Chondrocyte (in vitro differentiated cells): ENCODE measurements at regions not wholly inside any gene's neighbourhood (a gene's known extent, or its start where the extent isn't known, plus 50 kb on each side); places are given as distances from the start of the nearest gene placed in this dataset.

Experiments used
- DNase-seq: peaks from one replicate; pipeline ENCODE4 v3.0.0; 2021; ENCODE audit warnings: mixed read lengths, low spot score
- H3K27ac Mint-ChIP-seq: one replicate; pipeline ENCODE4 v1.8.0; 2021; ENCODE audit warnings: mild to moderate bottlenecking, moderate library complexity, mixed read lengths; ENCODE audit not compliant: unreplicated experiment
- H3K27me3 Mint-ChIP-seq: 2 replicates; pipeline ENCODE4 v1.8.0; 2021; ENCODE audit warnings: low read depth, mixed read lengths
- H3K36me3 Mint-ChIP-seq: 2 replicates; pipeline ENCODE4 v1.8.0; 2021; ENCODE audit warnings: low read depth, mixed read lengths
- H3K4me1 Mint-ChIP-seq: 2 replicates; pipeline ENCODE4 v1.8.0; 2021; ENCODE audit warnings: low read depth, mild to moderate bottlenecking, mixed read lengths
- H3K4me3 Mint-ChIP-seq: one replicate; pipeline ENCODE4 v1.8.0; 2021; ENCODE audit warnings: mild to moderate bottlenecking, moderate library complexity, mixed read lengths; ENCODE audit not compliant: unreplicated experiment
- H3K9me3 Mint-ChIP-seq: 2 replicates; pipeline ENCODE4 v1.8.0; 2021; ENCODE audit warnings: low read depth, mixed read lengths
- CTCF ChIP-seq: fragments of 200-600 bp; sonication (generic); IDR thresholded peaks from 2 replicates; pipeline ENCODE4 v1.5.0; 2021; ENCODE audit warnings: antibody characterized with exemption, mild to moderate bottlenecking, moderate library complexity

GRCh38 chr1:25064465-25065240, 134.6 kb upstream of the RUNX3 start:
- H3K27ac Mint-ChIP-seq, result no peak overlapping the region
- H3K27me3 Mint-ChIP-seq, result peaks cover 14% of the 10 kb centered on the region
- no peaks in the 10 kb centered on the region for H3K36me3 Mint-ChIP-seq
- H3K4me3 Mint-ChIP-seq, result no peak overlapping the region
- TF ChIP-seq CTCF, result no peak
- DNase-seq, result peak; percentile 20
- no peaks in the 10 kb centered on the region for H3K9me3 Mint-ChIP-seq
- peaks cover 9% of the 10 kb centered on the region for H3K4me1 Mint-ChIP-seq

- Mint-ChIP-seq H3K36me3 (no peaks in the 10 kb centered on the region), H3K27ac (no peak overlapping the region), H3K4me1 (peaks cover 9% of the 10 kb centered on the region), H3K9me3 (no peaks in the 10 kb centered on the region), H3K27me3 (peaks cover 17% of the 10 kb centered on the region), H3K4me3 (no peak overlapping the region)
- peak; percentile 39 for DNase-seq
- no peak for TF ChIP-seq CTCF
Observed at GRCh38 chr1:25063591-25064416, 133.7 kb upstream of the RUNX3 start.

DNA sequence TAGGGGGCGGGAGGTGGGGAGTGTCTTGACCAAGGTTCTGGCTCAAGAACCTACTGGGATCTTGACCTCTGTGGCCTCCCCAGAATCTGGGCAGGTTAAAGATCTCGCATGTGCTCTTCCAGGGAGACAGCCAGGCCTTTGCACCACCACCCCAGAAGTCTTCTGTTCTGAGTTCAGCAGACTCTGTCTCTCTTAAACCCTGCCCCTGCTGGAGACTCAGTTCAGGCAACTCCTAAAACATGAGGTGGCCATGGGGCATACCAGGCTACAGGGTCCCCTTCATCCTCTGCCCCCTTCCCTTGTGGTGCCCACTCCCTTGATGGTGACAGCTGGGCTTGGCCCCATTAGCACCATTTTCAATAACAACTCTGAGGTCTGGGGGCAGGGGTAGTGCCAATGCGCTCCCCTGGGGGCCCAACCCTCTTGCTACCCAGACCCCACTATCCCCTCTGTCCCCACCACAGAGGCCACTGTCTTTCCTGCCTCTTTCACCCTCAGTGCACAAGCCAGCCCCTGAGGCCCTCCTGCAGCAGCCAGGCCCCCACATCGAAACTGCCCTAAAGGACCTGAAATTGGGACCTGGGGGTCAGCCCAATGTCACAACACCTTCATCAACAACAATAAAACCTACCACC, 132.7 kb upstream of the RUNX3 start:
- Mint-ChIP-seq H3K36me3 (no peaks in the 10 kb centered on the region), H3K27ac (no peak overlapping the region), H3K4me1 (peaks cover 9% of the 10 kb centered on the region), H3K9me3 (no peaks in the 10 kb centered on the region), H3K4me3 (no peak overlapping the region), H3K27me3 (peaks cover 22% of the 10 kb centered on the region)
- peak; percentile 58 for DNase-seq
- TF ChIP-seq CTCF, result no peak

DNA sequence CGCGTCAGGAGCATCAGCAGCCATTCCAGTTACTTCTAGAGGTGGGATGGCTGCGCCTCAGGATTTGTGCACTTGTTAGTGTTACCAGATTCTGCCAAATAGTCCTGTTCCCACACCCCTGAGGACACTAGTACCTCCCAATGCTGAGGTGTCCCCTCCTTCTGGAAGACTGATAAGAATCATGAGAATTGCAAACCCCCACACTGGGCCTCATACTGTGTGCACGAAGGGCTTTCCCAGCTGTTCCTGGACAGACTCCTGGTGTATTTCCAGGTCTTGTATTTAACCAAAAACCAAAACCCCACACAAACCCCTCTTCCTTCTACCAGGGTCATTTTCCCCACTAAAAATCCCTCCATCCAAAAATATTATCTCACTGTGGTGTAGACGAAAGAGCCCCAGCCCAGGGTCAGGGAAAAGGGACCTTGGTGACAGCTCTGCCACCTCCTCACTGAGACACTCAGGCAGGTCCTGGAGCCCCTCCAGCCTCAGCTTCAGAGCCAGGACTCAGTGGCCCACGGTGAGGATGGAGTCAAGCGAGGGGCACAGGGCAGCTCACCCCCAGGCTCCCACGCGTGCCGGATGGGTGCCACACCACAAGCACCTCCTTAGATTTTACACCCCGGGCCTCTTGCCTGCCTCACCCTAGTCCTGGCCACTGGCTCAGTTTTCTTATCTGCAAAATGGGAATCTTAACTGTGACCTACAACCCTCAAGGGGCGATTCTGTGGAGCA, 131.4 kb upstream of the RUNX3 start:
- peaks cover 9% of the 10 kb centered on the region for H3K4me1 Mint-ChIP-seq
- no peak for TF ChIP-seq CTCF
- no peaks in the 10 kb centered on the region for H3K9me3 Mint-ChIP-seq
- no peak overlapping the region for H3K27ac Mint-ChIP-seq
- peak; percentile 53 for DNase-seq
- peaks cover 27% of the 10 kb centered on the region for H3K27me3 Mint-ChIP-seq
- H3K4me3 Mint-ChIP-seq, result no peak overlapping the region
- H3K36me3 Mint-ChIP-seq, result no peaks in the 10 kb centered on the region
